Dedifferentiated amniotic fluid mesenchymal stem cell (primary cell): ENCODE measurements at regions not wholly inside any gene's neighbourhood (a gene's known extent, or its start where the extent isn't known, plus 50 kb on each side); places are given as distances from the start of the nearest gene placed in this dataset.
A peak's percentile ranks its signal among the peaks of the same experiment; 100 is the strongest.
"Not testable (repeated sequence)": the region's sequence is repeated elsewhere in the genome, so short reads cannot be mapped to it uniquely, and the experiment has no call there.

Experiments used
- DNase-seq: peaks from one replicate; pipeline ENCODE4 v3.0.0-alpha.2; 2016; ENCODE audit errors: extremely low spot score

GRCh38 chr1:105373681-105374080 is 1624.0 kb downstream of the AMY1C start:
- no peak for DNase-seq

- no peak for DNase-seq
Measured at GRCh38 chr1:105386489-105386888, 1636.8 kb downstream of the AMY1C start.

GRCh38 chr1:105396001-105396400 is 1646.3 kb downstream of the AMY1C start:
- no peak for DNase-seq

GRCh38 chr1:105398909-105399308 is 1649.2 kb downstream of the AMY1C start:
- DNase-seq, result no peak

GRCh38 chr1:105399716-105400115 is 1650.0 kb downstream of the AMY1C start:
- DNase-seq, result no peak

- DNase-seq, result no peak
Measured at GRCh38 chr1:105416261-105416660, 1640.2 kb upstream of the PRMT6 start.

- DNase-seq, result no peak
Measured at GRCh38 chr1:105419030-105419429, 1637.4 kb upstream of the PRMT6 start.

- DNase-seq, result no peak
Measured at GRCh38 chr1:105427543-105427942, 1628.9 kb upstream of the PRMT6 start.

GRCh38 chr1:105436589-105437259 is 1619.8 kb upstream of the PRMT6 start:
- DNase-seq, result no peak

- no peak for DNase-seq
Measured at GRCh38 chr1:105437847-105438246, 1618.6 kb upstream of the PRMT6 start.

- no peak for DNase-seq
Measured at GRCh38 chr1:105442901-105443300, 1613.6 kb upstream of the PRMT6 start.

- DNase-seq, result no peak
Measured at GRCh38 chr1:105459759-105460158, 1596.7 kb upstream of the PRMT6 start.

- DNase-seq, result no peak
Measured at GRCh38 chr1:105462308-105462707, 1594.2 kb upstream of the PRMT6 start.

GRCh38 chr1:105467549-105467948 is 1588.9 kb upstream of the PRMT6 start:
- DNase-seq, result no peak

- not testable (repeated sequence) for DNase-seq
Measured at GRCh38 chr1:105470541-105470940, 1585.9 kb upstream of the PRMT6 start.

- no peak for DNase-seq
Measured at GRCh38 chr1:105483436-105483835, 1573.0 kb upstream of the PRMT6 start.

GRCh38 chr1:105485207-105485606 is 1571.3 kb upstream of the PRMT6 start:
- peak; percentile 69 for DNase-seq

GRCh38 chr1:105492921-105493320 is 1563.6 kb upstream of the PRMT6 start:
- no peak for DNase-seq

- DNase-seq, result no peak
Measured at GRCh38 chr1:105516068-105516467, 1540.4 kb upstream of the PRMT6 start.

- no peak for DNase-seq
Measured at GRCh38 chr1:105533996-105534395, 1522.5 kb upstream of the PRMT6 start.

- no peak for DNase-seq
Measured at GRCh38 chr1:105544475-105544874, 1512.0 kb upstream of the PRMT6 start.

- no peak for DNase-seq
Measured at GRCh38 chr1:105556266-105556665, 1500.2 kb upstream of the PRMT6 start.

GRCh38 chr1:105558023-105558422 is 1498.5 kb upstream of the PRMT6 start:
- no peak for DNase-seq

- no peak for DNase-seq
Measured at GRCh38 chr1:105565006-105565405, 1491.5 kb upstream of the PRMT6 start.
